AG09319 (cell line): ENCODE measurements at regions not wholly inside any gene's neighbourhood (a gene's known extent, or its start where the extent isn't known, plus 50 kb on each side); places are given as distances from the start of the nearest gene placed in this dataset.
A peak's percentile ranks its signal among the peaks of the same experiment; 100 is the strongest.

ENCODE experiments used
- DNase-seq: peaks from one replicate; pipeline ENCODE4 v3.0.0-alpha.2; 2010; ENCODE audit warnings: low read depth; ENCODE audit errors: extremely low read depth
- CTCF ChIP-seq: IDR thresholded peaks from 2 replicates; pipeline ENCODE4 v1.5.1; 2011; ENCODE audit warnings: low read depth, mild to moderate bottlenecking, inconsistent platforms, low read length, moderate library complexity

- DNase-seq, result no peak
- no peak for TF ChIP-seq CTCF
Measured at GRCh38 chr6:22112461-22112860, 184.4 kb downstream of the PRL start.

GRCh38 chr6:22113026-22113766 lies 183.6 kb downstream of the PRL start:
- TF ChIP-seq CTCF, result no peak
- peak; percentile 91 for DNase-seq

- TF ChIP-seq CTCF, result no peak
- DNase-seq, result no peak
Measured at GRCh38 chr6:22115559-22115958, 181.3 kb downstream of the PRL start.

- no peak for DNase-seq
- no peak for TF ChIP-seq CTCF
Measured at GRCh38 chr6:22117631-22118030, 179.2 kb downstream of the PRL start.

- no peak for DNase-seq
- TF ChIP-seq CTCF, result no peak
Measured at GRCh38 chr6:22119500-22119899, 177.3 kb downstream of the PRL start.

- TF ChIP-seq CTCF, result no peak
- no peak for DNase-seq
Measured at GRCh38 chr6:22124756-22125155, 172.1 kb downstream of the PRL start.

GRCh38 chr6:22126910-22127309 lies 169.9 kb downstream of the PRL start:
- TF ChIP-seq CTCF, result no peak
- DNase-seq, result no peak
